Esophagus muscularis mucosa (tissue), 4 donors: ENCODE measurements at regions not wholly inside any gene's neighbourhood (a gene's known extent, or its start where the extent isn't known, plus 50 kb on each side); places are given as distances from the start of the nearest gene placed in this dataset.

Experiments used
- CTCF ChIP-seq, 3 experiments: fragments of 200-600 bp in 2 of 3; fragments of 450-650 bp in 1 of 3; sonication (generic) in 2 of 3; IDR thresholded peaks; one replicate each; pipeline ENCODE4 v1.5.1; 2017 to 2019; ENCODE audit warnings: antibody characterized with exemption in 3 of 3, mild to moderate bottlenecking in 2 of 3, moderate library complexity in 1 of 3
- EP300 ChIP-seq: sonication (generic); formaldehyde crosslinking; IDR thresholded peaks from one replicate; pipeline ENCODE4 v1.6.1; 2017; ENCODE audit warnings: antibody characterized with exemption
- POLR2A ChIP-seq: fragments of 450-650 bp; IDR thresholded peaks from one replicate; pipeline ENCODE4 v1.6.1; 2017; ENCODE audit warnings: antibody characterized with exemption, moderate library complexity, mild to moderate bottlenecking, low read depth

GRCh38 chr1:118820864-118821263, 167.3 kb downstream of the TBX15 start:
- no peak for TF ChIP-seq CTCF (IDR thresholded peaks at IDR 0.05)
- TF ChIP-seq POLR2A, result no peak
- TF ChIP-seq EP300, result no peak
